ENCODE measurements at regions not wholly inside any gene's neighbourhood (a gene's known extent, or its start where the extent isn't known, plus 50 kb on each side); places are given as distances from the start of the nearest gene placed in this dataset.

DNA sequence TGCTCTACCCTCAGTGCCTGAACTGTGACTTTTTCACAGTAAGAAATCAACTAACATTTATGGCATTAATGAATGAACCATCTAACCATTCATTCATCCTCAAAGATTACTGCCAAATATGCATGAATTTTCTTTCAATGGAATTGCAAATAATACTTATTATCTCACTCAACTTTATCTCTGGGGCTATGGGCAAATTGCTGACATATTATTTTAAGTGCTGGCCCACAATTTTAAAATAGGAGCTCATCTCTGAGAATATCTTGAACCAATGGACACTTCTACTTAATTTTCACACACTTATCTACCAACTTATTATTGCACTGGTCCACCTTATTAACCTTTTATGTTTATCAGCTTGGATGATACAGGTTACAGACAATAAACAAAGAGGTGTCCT lies 182.8 kb downstream of the RBM43 start:
- no peak for DNase-seq

DNA sequence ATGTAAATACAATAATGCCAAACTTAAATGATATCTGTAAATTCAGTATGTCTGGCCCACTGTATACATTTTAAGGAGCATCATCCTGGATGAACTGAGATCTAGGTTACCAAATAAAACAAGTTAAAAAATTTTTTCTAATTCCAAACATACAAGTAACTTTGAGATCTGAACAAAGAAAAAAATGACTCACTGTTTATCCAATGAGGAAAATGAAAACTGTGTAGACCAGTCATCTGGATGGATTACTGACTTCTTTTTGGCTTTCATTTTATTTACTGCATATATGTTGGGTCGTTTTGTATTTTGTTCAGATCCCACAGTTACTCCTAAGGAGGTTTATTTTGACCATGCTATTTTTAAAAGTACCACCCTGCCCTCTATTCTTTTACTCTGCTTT lies 189.8 kb downstream of the RBM43 start:
- DNase-seq: no peak

DNA sequence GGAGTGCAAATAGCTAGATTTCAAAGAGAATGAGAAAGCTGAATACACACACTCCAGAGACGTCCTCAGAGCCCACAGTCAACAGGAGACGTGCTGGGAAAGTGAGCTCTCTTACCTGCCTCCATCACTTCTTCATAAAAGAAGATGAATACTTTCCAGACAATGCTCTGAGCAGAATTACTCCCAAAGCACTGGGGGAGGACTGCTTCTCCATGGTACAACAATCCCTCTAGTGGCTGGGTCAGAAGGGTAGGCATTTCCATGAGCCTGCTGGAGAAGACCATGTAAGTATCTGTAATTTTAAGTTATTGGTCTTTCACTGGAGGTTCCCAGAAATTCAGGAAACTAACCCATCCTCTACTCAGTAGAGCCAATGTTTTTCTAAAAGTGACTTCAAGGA lies 190.3 kb downstream of the RBM43 start:
- DNase-seq: no peak

GRCh38 chr2:151070253-151070652 lies 191.4 kb downstream of the RBM43 start:
- DNase-seq: no peak

DNA sequence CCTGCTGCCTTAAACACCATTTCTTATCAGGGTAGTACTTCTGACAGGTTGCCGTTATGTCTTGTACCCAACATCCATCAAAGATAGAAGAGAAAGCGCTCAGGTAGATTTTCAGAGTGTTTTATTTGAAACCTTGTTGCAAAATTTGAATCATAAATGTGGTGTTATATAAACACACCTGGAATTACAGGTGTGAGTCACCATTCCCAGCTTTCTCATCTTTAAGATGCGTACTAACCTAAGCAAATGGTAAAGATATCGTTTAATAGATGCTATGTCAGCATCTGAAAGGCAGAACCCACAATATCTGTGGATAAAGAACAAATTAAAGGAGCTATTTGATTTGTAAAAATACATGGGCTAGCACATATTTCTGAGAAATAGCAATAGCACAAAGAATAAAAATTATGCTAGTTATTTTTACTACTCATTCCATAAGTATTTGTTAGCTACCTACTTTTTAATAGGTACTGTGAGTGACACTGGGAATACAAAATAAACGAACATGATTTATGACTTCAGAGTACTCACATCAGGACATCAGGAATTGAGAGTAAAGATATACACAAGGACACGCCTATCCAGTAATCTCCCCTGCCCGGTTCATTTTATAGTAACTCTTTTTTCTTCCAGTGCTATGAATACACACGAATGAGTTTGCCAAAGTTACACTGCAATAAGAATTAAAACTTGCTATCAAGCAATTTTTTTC lies 193.8 kb downstream of the RBM43 start:
- DNase-seq: no peak

DNA sequence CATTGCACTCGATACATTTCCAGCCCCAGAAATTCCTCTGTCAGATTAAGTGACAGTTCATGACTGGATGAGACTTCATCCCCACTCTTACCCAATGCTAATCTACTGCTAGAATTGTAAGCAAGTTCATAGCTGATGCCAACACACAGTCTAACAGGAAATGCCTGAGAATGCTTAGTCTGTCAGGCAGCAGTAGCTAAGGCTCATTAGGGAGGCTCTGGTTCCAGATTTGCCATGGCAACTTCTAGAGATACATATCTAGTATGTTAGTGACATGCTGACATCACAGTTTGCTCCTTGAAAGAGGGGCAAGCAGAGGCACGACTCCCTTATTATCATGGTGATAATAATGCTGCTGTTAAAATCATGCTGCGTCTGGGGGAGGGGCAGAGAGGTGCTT lies 198.4 kb downstream of the RBM43 start:
- DNase-seq: no peak

- no peak for DNase-seq
Observed at GRCh38 chr2:151060287-151060686, 201.4 kb downstream of the RBM43 start.

DNA sequence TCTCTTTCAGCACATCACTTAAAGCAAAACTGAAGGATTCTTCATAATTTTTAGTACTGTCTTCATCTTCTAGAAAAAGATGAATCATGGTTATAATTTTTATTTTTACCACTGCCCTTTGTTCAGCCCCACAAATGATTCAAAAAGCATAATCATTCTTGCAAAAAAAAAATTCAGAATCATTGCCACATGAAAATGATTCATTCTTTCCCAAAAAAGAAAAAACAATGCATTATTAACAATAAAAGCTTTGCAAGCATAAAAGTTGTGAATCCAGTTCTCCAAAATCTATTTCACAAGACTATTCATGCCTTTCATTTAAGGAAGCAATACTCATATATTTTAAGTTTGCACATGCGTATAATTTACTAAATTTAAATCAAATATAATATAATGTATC lies 204.8 kb downstream of the RBM43 start:
- no peak for DNase-seq

DNA sequence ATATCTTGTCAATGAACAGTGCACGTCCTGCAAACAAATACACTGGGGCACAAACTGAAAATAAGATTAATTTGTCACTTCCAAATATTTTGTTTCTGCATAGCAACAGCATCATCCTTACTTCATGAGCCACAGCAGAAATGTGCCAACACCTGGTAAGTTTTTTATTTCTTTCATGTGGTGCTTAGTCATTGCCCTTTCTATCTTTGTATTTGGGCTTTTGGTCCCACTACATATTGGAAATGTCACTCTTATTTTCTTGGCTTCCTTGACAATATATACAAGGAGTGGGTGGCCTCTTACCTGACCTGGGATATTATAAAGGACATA lies 208.0 kb downstream of the RBM43 start:
- DNase-seq: no peak

DNA sequence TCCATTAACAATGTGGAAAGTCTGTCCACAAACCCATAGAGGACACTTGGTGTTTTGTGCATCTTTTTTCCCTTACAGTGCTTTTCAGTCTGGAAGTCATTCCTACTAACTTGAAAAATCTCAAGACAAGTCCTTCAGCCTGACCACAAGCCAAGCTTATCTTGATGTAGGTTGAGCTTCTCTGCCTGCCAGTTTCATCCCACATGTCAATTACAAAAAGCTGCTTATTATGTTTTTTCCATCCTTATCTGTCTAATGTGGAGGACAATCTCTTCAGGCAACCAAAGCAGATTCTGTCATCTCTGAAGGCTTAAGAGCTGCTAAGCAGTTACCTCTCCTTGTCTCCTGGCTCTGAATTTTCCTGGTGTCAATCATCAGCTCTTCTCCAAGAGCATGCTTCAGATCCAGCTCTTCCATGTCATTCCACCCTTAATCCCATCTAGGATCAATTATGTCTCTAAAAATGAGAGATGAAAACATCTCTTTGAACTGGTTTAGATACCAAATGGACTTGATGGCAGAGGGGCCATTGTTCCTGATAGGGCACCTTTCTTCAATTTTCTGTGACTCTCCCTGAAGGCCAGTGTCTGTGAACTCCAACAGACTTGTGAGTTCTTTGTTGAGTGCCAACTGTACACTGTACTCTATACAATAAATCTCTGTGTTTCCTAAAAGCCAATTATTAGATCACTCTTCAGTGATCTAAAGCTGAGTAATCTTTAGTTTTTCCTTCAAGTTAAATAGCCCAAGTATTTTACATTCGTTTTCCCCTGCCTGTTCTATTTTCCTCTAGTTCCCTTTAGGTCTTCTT lies 208.6 kb downstream of the RBM43 start:
- no peak for DNase-seq

- peak in 1 of 2 donors; percentile 53 for DNase-seq
Observed at GRCh38 chr2:151051574-151052220, 210.0 kb downstream of the RBM43 start.

GRCh38 chr2:151049746-151050145 lies 211.9 kb downstream of the RBM43 start:
- DNase-seq: no peak

- no peak for DNase-seq
Observed at GRCh38 chr2:151048331-151049054, 213.2 kb downstream of the RBM43 start.

DNA sequence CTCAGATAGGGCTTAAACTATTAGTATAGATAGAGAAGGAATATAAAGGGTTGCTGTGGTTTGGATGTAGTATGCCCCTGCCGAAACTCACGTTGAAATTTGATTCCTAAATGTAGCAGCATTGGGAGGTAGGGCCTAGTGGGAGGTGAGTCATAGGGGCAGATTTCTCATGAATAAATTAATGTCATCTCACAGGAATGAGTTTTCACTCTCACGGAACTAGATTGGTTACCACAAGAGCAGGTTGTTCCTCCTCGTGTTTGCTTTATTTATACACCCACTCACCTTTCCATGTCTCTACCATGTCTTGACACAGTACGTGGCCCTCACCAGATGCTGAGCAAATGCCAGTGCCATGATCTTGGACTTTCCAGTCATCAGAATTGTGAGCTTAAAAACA lies 218.2 kb downstream of the RBM43 start:
- no peak for DNase-seq

DNA sequence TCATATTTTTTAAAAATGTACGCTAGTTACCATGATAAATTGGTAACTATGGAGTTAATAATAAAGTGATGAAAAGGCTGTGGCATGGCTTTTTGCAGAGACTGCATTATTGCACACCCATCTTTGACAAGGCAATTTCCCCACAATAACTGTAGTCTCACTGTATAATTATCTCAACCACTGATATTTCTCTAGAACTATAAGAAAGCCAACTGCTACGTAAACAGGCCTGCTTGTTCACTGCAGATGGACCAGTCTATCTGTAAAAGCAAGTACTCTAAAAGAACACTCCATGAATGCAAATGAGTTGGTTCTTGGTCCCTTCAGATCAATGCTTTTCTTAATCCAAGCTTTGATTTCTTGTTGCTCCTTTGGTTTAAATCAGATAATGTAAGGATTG lies 218.7 kb downstream of the RBM43 start:
- DNase-seq: no peak

- DNase-seq: no peak
Observed at GRCh38 chr2:151040039-151040438, 221.6 kb downstream of the RBM43 start.

DNA sequence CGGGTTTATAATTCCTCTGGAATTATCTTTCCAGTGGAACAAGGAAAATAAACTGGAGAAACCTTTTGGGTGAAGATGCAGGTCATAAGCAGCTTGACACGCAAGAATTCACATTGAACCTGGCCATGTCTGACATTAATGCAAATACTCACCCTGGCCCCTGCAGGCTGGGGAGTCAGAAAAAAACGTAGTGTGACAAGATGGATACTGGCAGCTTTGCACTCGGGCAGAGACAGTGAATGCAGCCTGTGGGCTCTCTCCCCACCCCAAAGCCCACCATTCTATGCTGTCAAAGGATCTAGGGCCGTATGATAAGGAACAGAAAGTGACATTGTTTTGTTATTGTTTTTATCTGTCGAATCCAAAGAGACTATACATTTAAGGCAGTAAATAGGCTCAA lies 223.1 kb downstream of the RBM43 start:
- DNase-seq: no peak

DNA sequence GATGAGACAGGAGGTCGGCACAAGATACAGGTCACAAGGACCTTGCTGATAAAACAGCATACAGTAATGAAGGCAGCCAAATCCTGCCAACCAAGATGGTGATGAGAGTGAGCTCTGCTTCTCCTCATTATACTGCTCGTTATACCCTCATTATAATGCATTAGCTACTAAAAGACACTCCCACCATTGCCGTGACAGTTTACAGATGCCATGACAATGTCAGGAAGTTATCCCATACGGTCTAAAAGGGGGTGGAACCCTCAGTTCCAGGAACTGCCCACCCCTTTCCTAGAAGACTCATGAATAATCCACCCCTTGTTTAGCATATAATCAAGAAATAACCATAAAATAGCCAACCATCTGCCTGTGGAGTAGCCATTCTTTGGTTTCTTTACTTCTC lies 224.2 kb downstream of the RBM43 start:
- DNase-seq: no peak

DNA sequence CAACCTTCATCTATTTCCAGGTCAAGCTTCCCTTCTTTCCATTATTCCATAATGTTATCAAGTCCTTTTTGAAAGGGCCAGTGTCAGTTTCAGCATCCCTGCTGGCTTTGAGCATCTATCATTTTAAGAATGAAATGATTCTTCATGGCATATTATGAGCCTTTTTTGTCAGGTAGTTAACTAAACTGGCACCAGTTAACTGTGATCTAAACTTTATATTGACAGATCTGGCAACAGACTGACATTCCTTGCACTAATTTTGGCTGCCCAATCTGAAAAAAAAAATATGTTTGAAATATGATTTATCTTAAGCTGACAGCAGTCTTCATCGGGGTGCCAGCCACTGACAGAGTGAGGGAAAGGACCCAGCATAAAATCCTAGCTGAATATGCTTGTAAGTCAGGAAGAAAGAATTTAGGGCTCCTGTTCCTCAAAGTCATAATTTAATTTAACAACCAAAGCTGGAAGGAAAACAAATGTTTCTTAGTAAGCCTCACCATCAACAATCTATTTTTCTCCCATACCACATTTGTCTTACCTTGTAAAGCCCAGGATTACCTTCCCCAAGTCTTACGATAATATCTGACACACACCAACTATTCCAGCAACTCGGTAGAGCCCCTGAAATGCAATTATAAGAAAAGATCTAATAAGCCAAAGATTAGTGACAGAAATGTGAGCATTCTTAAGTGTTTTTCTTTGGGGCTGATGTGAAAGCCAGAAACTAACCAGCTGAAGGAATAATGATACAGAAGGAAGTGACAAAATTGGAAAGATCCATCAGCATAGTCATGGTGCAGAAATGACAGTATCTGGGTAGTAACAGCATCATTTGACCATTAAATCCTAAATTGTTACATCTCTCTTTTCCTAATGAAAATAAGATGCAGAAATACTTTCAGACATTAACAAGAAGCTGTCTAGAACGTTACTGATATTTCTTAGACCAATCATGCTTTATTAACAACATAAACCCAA lies 228.1 kb downstream of the RBM43 start:
- DNase-seq: no peak

DNA sequence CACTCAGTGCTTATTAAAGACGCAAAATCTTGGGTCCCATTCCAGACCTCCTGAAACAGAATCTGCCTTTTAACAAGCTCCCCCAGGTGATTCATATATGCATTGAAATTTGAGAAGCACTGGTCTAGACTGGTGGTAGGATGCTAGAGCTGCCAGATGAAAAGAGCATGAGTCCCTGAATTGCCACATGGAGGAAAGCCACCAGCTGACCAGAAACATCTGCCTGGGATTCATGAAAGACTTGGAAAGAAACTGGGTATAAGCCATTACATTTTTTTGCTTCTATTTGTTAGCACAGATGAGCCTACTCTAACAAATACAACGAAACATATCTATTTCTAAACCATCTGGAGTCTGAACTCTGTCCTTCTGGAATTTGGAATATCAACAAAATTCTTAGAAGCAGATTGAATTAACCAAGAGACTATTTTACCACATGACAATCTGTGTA lies 228.9 kb downstream of the RBM43 start:
- no peak for DNase-seq

DNA sequence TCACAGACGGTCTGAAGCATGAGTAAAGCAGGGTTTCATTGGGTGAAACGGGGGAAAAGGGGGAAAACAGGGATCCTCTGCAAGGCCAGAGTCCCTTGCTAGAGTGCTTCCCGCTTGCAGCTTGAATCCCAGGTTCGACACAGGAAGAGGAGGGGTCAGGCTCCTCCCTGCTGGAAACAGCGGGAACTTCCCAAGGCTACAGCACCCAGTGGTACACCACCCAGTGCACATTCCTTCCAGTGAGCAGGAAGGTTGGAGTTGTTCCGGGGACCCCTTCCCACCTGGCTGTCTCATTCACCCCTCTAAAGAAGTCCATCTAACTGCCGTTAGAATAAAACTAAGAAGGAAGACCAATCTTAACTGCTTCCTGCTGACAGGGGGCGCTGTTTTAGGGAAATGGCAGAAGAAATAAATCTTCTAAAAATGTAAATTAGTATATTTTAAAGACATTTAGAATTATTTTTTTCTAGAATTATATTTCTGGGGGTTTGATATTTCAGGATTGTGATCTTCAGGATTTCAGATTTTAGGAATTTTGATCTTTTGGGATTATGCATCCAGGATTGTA lies 230.9 kb downstream of the RBM43 start:
- no peak for DNase-seq
